Tibial nerve (tissue), 3 donors: ENCODE measurements at regions not wholly inside any gene's neighbourhood (a gene's known extent, or its start where the extent isn't known, plus 50 kb on each side); places are given as distances from the start of the nearest gene placed in this dataset.

Source experiments
- CTCF ChIP-seq, 5 experiments: fragments of 200-600 bp in 3 of 5; fragments of 450-650 bp in 2 of 5; sonication (generic) in 3 of 5; IDR thresholded peaks; one replicate each; pipeline ENCODE4 v1.5.1; 2016 to 2019; ENCODE audit warnings: antibody characterized with exemption in 5 of 5, mild to moderate bottlenecking in 3 of 5, moderate library complexity in 2 of 5
- POLR2A ChIP-seq, 2 donors: fragments of 450-650 bp; IDR thresholded peaks; one replicate each; pipeline ENCODE4 v1.6.1; 2017; ENCODE audit warnings: antibody characterized with exemption in 2 of 2, mild to moderate bottlenecking in 2 of 2, moderate library complexity in 2 of 2

DNA sequence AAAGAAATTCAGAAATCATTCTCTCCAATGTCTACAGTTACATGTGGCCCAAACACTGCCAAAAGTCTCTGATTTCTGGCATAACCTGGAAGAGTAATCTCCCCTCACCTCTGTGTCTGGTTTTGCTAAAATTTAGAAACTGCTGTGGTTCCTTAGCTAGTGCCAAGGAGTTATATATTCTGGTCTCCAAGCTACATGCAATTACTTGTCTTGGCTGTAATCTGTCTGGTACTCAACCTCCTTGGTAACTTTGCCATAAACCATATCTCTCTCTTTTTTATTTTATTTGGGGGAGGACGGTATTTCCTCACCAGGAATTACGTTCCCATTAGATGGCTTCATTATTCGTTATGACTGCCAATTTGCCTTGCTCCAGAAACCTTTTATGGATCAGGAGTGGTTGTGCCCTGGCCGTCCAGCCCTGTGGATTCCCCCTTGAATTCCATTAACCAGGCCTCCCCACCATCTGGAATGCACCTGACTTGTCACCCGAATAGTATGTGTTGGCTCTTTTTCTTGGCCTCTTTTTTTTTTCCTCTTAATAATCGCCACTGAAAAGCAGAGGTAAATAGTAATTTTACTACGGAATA is 400.0 kb downstream of the CD83 start:
- TF ChIP-seq CTCF (IDR thresholded peaks at IDR 0.05) (no peak), POLR2A (IDR thresholded peaks at IDR 0.05) (no peak)
